T-cell (primary cell): ENCODE measurements at regions not wholly inside any gene's neighbourhood (a gene's known extent, or its start where the extent isn't known, plus 50 kb on each side); places are given as distances from the start of the nearest gene placed in this dataset.

Experiments
- ATAC-seq, 4 experiments: fragments of 200-7000 bp in 3 of 4; fragments of 150-1000 bp in 1 of 4; cut with Tn5 transposase; replicated peaks in 1 of 4; 1 replicate in 3 of 4; 2 replicates in 1 of 4; pipeline ENCODE4 v1.10.0; 2021; ENCODE audit warnings: moderate library complexity in 3 of 4, mild to moderate bottlenecking in 2 of 4, moderate number of reproducible peaks in 1 of 4
- CTCF ChIA-PET, 2 donors: fragments of 300-600 bp; sonication (Branson Sonifier 250); formaldehyde crosslinking; loops; one replicate each; lab custom pipeline; 2022; ENCODE audit warnings: antibody characterized with exemption in 2 of 2; lab: Charles Lee
- POLR2A ChIA-PET, 2 donors: fragments of 300-600 bp; sonication (Branson Sonifier 250); formaldehyde crosslinking; loops; one replicate each; lab custom pipeline; 2022; ENCODE audit warnings: antibody characterized with exemption in 2 of 2; lab: Charles Lee
- DNase-seq, 35 experiments: peaks; one replicate each; pipeline versions ENCODE4 v3.0.0 to v3.0.0-alpha.2; 2013 to 2023
- H3K27ac ChIP-seq: one replicate; pipeline ENCODE4 v1.5.1; 2013; ENCODE audit warnings: low read length
- H3K27me3 ChIP-seq, 2 experiments: replicated peaks in 1 of 2; 1 replicate in 1 of 2; 2 replicates in 1 of 2; pipeline versions ENCODE4 v1.6.1 to v1.7.0; 2013; ENCODE audit warnings: low read length in 1 of 2, mixed read lengths in 1 of 2; ENCODE audit not compliant: control insufficient read depth in 2 of 2, insufficient read depth in 2 of 2; ENCODE audit errors: extremely low read depth in 1 of 2
- H3K36me3 ChIP-seq, 2 donors: 1 replicate in 1 of 2; 2 replicates in 1 of 2; pipeline versions ENCODE4 v1.6.1 to v1.7.0; 2013; ENCODE audit warnings: low read length in 1 of 2; ENCODE audit not compliant: control insufficient read depth in 2 of 2, insufficient read depth in 1 of 2; ENCODE audit errors: extremely low read depth in 1 of 2
- H3K4me1 ChIP-seq, 2 experiments: 1 replicate in 1 of 2; 2 replicates in 1 of 2; pipeline versions ENCODE4 v1.6.1 to v1.7.0; 2013; ENCODE audit warnings: low read length in 2 of 2, mixed read lengths in 1 of 2; ENCODE audit not compliant: insufficient read depth in 2 of 2, control insufficient read depth in 1 of 2; ENCODE audit errors: extremely low read depth in 1 of 2
- H3K4me3 ChIP-seq, 2 donors: 1 replicate in 1 of 2; 2 replicates in 1 of 2; pipeline versions ENCODE4 v1.5.1 to v1.7.0; 2013; ENCODE audit warnings: mild to moderate bottlenecking in 2 of 2, low read length in 1 of 2, moderate library complexity in 1 of 2; ENCODE audit not compliant: control insufficient read depth in 1 of 2; ENCODE audit errors: extremely low read depth in 1 of 2
- H3K9me3 ChIP-seq: 2 replicates; pipeline ENCODE4 v1.7.0; 2013
- H3K27ac Mint-ChIP-seq, 2 donors: one replicate each; pipeline ENCODE4 v1.8.0; 2020 to 2021; ENCODE audit warnings: mild to moderate bottlenecking in 2 of 2, mixed read lengths in 2 of 2
- H3K27me3 Mint-ChIP-seq, 2 donors: one replicate each; pipeline ENCODE4 v1.8.0; 2021 to 2022; ENCODE audit warnings: mixed read lengths in 2 of 2
- H3K36me3 Mint-ChIP-seq: one replicate; pipeline ENCODE4 v1.8.0; 2021; ENCODE audit warnings: mixed read lengths
- H3K4me1 Mint-ChIP-seq, 3 donors: one replicate each; pipeline ENCODE4 v1.8.0; 2020 to 2022; ENCODE audit warnings: mixed read lengths in 3 of 3, mild to moderate bottlenecking in 1 of 3
- H3K4me3 Mint-ChIP-seq, 3 donors: one replicate each; pipeline ENCODE4 v1.8.0; 2020 to 2022; ENCODE audit warnings: mild to moderate bottlenecking in 3 of 3, mixed read lengths in 3 of 3, moderate library complexity in 3 of 3
- H3K9me3 Mint-ChIP-seq, 3 donors: one replicate each; pipeline ENCODE4 v1.8.0; 2020 to 2022; ENCODE audit warnings: mixed read lengths in 3 of 3
- WGBS: methylation state at CpG from one replicate; pipeline ENCODE4 v1.1.5; 2013; ENCODE audit warnings: missing lambda C conversion rate; ENCODE audit not compliant: insufficient coverage; 5-methylcytosine and 5-hydroxymethylcytosine counted together

DNA sequence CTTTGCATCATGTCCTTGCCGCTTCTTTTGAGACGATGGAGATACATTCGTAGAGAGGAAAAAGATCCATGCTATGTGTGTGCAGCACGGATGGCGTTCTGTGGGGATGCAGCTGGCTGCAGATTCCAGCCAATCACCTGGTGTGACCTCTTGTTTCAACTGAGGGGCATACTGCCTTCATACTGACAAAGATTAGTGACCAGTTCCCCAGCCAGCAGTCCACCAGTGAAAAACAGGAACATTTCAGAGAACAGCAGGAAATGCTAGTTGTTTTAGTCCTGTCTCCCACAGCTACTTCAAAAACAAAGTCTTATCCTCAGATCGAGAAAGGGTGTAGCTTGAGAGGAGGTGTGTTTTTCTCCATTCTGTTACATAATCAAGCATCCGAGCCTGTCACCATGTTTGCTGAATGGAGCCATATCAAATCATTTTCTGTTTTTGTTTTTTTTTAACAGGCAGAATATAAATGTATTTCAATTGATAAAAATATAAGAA, 255.7 kb upstream of the FMN2 start:
- no peak overlapping the region for H3K27ac Mint-ChIP-seq
- H3K4me1 ChIP-seq = no peaks in the 10 kb centered on the region
- 93% methylated on average over 5 of the region's 7 CpGs for WGBS
- no peaks in the 10 kb centered on the region for H3K27me3 ChIP-seq
- DNase-seq (no peak), ATAC-seq (no peak)
- peaks cover 10 to 12% (median 12%) of the 10 kb centered on the region in 3 donors for H3K4me1 Mint-ChIP-seq
- H3K9me3 ChIP-seq = no peaks in the 10 kb centered on the region
- no peaks in the 10 kb centered on the region for H3K36me3 ChIP-seq
- ChIA-PET CTCF (no interaction called here), POLR2A (no interaction called here)
- H3K4me3 ChIP-seq = no peak overlapping the region
- no peak overlapping the region for H3K27ac ChIP-seq
- H3K27me3 Mint-ChIP-seq = no peaks in the 10 kb centered on the region
- H3K9me3 Mint-ChIP-seq = no peaks in the 10 kb centered on the region
- H3K36me3 Mint-ChIP-seq = no peaks in the 10 kb centered on the region
- no peak overlapping the region for H3K4me3 Mint-ChIP-seq

GRCh38 chr1:239840336-239840735, 251.3 kb upstream of the FMN2 start:
- H3K4me1 ChIP-seq = no peaks in the 10 kb centered on the region
- H3K27me3 Mint-ChIP-seq = no peaks in the 10 kb centered on the region
- H3K27ac ChIP-seq = no peak overlapping the region
- ChIA-PET CTCF (no interaction called here), POLR2A (no interaction called here)
- H3K9me3 ChIP-seq = no peaks in the 10 kb centered on the region
- H3K4me3 Mint-ChIP-seq = no peak overlapping the region
- no peaks in the 10 kb centered on the region for H3K36me3 Mint-ChIP-seq
- ATAC-seq = no peak
- H3K4me3 ChIP-seq = no peak overlapping the region
- peaks cover 0 to 1% (median 0%) of the 10 kb centered on the region in 3 donors for H3K4me1 Mint-ChIP-seq
- no peak for DNase-seq
- H3K36me3 ChIP-seq = no peaks in the 10 kb centered on the region
- no CpG with 5 or more reads among the region's 1 CpG for WGBS
- H3K27ac Mint-ChIP-seq = no peak overlapping the region
- no peaks in the 10 kb centered on the region for H3K9me3 Mint-ChIP-seq
- H3K27me3 ChIP-seq = no peaks in the 10 kb centered on the region

- H3K27me3 ChIP-seq = no peaks in the 10 kb centered on the region
- no peaks in the 10 kb centered on the region for H3K9me3 Mint-ChIP-seq
- H3K4me3 ChIP-seq = no peak overlapping the region
- no peak overlapping the region for H3K4me3 Mint-ChIP-seq
- no peaks in the 10 kb centered on the region for H3K36me3 ChIP-seq
- no peak for ATAC-seq
- H3K36me3 Mint-ChIP-seq = no peaks in the 10 kb centered on the region
- H3K4me1 Mint-ChIP-seq = peaks cover 0 to 1% (median 0%) of the 10 kb centered on the region in 3 donors
- H3K9me3 ChIP-seq = no peaks in the 10 kb centered on the region
- H3K27ac Mint-ChIP-seq = no peak overlapping the region
- no peak for DNase-seq
- no peaks in the 10 kb centered on the region for H3K4me1 ChIP-seq
- H3K27me3 Mint-ChIP-seq = no peaks in the 10 kb centered on the region
- ChIA-PET CTCF (no interaction called here), POLR2A (no interaction called here)
- WGBS = 76% methylated on average over 3 of the region's 3 CpGs
- no peak overlapping the region for H3K27ac ChIP-seq
Observed at GRCh38 chr1:239840790-239841189, 250.9 kb upstream of the FMN2 start.

DNA sequence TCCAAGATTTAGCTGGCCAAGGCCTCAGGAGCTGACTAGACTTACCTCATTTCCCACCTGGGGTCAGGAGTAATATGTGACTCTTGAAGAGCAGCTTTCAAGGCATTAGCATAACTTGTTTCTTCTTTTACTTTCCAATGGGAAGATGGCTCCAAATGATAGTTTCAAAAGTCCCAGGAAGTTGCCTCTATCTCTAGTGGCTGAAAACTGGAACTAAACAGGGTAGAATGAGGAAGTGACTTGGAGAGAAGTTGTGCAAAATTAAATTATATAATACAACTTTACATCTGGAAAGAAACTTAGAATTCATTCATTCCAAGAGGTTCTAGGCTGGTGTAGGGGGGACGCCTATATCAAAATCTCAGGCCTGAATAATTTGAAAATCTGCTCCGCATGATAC, 250.1 kb upstream of the FMN2 start:
- ATAC-seq = no peak
- POLR2A ChIA-PET = no interaction called here
- no peaks in the 10 kb centered on the region for H3K36me3 Mint-ChIP-seq
- Histone ChIP-seq H3K27ac (no peak overlapping the region), H3K36me3 (no peaks in the 10 kb centered on the region), H3K27me3 (no peaks in the 10 kb centered on the region), H3K9me3 (no peaks in the 10 kb centered on the region), H3K4me3 (no peak overlapping the region), H3K4me1 (no peaks in the 10 kb centered on the region)
- H3K4me3 Mint-ChIP-seq = no peak overlapping the region
- no peak for DNase-seq
- H3K4me1 Mint-ChIP-seq = peaks cover 0 to 1% (median 0%) of the 10 kb centered on the region in 3 donors
- no peaks in the 10 kb centered on the region for H3K9me3 Mint-ChIP-seq
- H3K27ac Mint-ChIP-seq = no peak overlapping the region
- no CpG with 5 or more reads among the region's 2 CpGs for WGBS
- no peaks in the 10 kb centered on the region for H3K27me3 Mint-ChIP-seq
- CTCF ChIA-PET = no interaction called here

DNA sequence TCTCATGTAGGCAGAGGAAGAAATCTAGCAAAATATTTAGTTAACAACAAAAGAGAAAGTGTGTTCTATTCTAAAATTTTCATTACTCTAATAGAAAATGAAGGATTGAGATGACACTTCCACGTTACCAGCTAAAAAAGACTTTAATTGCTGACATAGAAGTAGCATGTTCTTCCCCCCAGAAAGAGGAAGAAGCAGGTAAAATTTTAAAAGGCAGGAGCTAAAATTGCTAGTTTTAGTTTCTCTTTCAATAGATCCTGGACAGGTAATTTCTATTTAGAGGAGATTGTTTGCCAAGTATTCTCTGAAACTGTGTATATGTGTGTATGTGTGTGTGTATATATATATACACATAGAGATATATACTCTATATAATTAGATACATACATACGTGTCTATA, 248.1 kb upstream of the FMN2 start:
- H3K27ac Mint-ChIP-seq = no peak overlapping the region
- DNase-seq (no peak), ATAC-seq (no peak)

DNA sequence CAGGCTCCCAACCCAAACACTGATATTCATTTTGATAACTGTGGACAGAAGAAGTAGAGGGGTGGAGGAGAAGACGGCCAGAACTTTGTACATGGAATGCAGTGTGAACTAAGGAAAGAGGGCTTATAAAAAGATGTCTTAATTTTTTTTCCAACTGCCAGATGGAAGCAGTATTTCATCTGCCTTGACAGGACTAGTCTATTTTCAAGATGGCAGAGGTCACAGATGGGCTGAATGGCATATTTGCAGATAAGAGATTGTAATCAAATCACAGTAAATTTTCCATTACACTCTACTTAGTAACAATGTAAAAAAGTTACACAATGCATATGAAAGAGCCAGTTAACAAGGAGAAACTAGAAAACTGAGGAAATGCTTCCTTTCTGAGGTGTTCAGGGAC, 246.8 kb upstream of the FMN2 start:
- Histone ChIP-seq H3K9me3 (no peaks in the 10 kb centered on the region), H3K27ac (no peak overlapping the region), H3K36me3 (no peaks in the 10 kb centered on the region), H3K4me3 (no peak overlapping the region), H3K4me1 (no peaks in the 10 kb centered on the region), H3K27me3 (no peaks in the 10 kb centered on the region)
- 100% methylated on average over 1 of the region's 1 CpG for WGBS
- H3K27ac Mint-ChIP-seq = no peak overlapping the region
- ChIA-PET POLR2A (no interaction called here), CTCF (no interaction called here)
- H3K9me3 Mint-ChIP-seq = no peaks in the 10 kb centered on the region
- peaks cover 0 to 1% (median 0%) of the 10 kb centered on the region in 3 donors for H3K4me1 Mint-ChIP-seq
- no peak overlapping the region for H3K4me3 Mint-ChIP-seq
- H3K27me3 Mint-ChIP-seq = no peaks in the 10 kb centered on the region
- DNase-seq = no peak
- no peaks in the 10 kb centered on the region for H3K36me3 Mint-ChIP-seq
- no peak for ATAC-seq

More for the DNA sequence above, 248.1 kb upstream of the FMN2 start:
- H3K36me3 ChIP-seq = no peaks in the 10 kb centered on the region
- Mint-ChIP-seq H3K4me1 (peaks cover 0 to 1% (median 0%) of the 10 kb centered on the region in 3 donors), H3K4me3 (no peak overlapping the region), H3K9me3 (no peaks in the 10 kb centered on the region), H3K27me3 (no peaks in the 10 kb centered on the region), H3K36me3 (no peaks in the 10 kb centered on the region)
- H3K4me1 ChIP-seq = no peaks in the 10 kb centered on the region
- H3K4me3 ChIP-seq = no peak overlapping the region
- no peaks in the 10 kb centered on the region for H3K27me3 ChIP-seq
- ChIA-PET CTCF (no interaction called here), POLR2A (interaction anchor here in 1 of 2 donors (0.5 kb wide), 1 partner anchor 294 kb away, joined by 6 read pairs; no protein-coding TSS in a partner anchor)
- WGBS = no CpG with 5 or more reads among the region's 2 CpGs
- no peaks in the 10 kb centered on the region for H3K9me3 ChIP-seq
- no peak overlapping the region for H3K27ac ChIP-seq

DNA sequence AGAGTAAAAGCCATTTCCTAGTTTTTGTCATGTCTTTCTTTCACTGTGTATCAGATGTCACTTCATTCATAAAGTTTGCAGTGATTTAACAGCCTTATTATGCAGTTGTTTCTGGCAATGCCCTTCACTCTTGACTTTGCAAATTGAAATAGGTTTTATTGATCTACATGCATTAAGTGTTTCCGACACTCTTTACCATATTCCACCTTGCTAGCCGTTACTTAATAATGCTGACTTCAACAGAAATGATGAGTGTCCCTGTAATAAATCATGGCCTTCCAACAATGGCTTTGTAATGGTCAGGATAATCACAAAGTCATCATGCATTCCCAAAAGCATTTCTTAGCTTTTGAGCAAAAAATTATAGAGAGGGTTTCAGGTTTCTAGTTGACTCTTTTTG, 236.8 kb upstream of the FMN2 start:
- no peaks in the 10 kb centered on the region for H3K9me3 ChIP-seq
- CTCF ChIA-PET = interaction anchor here in 1 of 2 donors (0.6 kb wide), 1 partner anchor 324 kb away, joined by 3 read pairs; no protein-coding TSS in a partner anchor
- H3K4me1 ChIP-seq = no peaks in the 10 kb centered on the region
- no peak for DNase-seq
- POLR2A ChIA-PET = no interaction called here
- WGBS = 67% methylated on average over 1 of the region's 2 CpGs
- no peak overlapping the region for H3K27ac ChIP-seq
- no peaks in the 10 kb centered on the region for H3K36me3 Mint-ChIP-seq
- no peaks in the 10 kb centered on the region for H3K4me1 Mint-ChIP-seq
- ATAC-seq = no peak
- no peak overlapping the region for H3K4me3 ChIP-seq
- no peak overlapping the region for H3K27ac Mint-ChIP-seq
- H3K9me3 Mint-ChIP-seq = peaks cover 2 to 11% (median 9%) of the 10 kb centered on the region in 3 donors
- no peaks in the 10 kb centered on the region for H3K36me3 ChIP-seq
- H3K27me3 Mint-ChIP-seq = no peaks in the 10 kb centered on the region
- no peak overlapping the region for H3K4me3 Mint-ChIP-seq
- no peaks in the 10 kb centered on the region for H3K27me3 ChIP-seq
